Calu3 (cell line): ENCODE measurements at regions not wholly inside any gene's neighbourhood (a gene's known extent, or its start where the extent isn't known, plus 50 kb on each side); places are given as distances from the start of the nearest gene placed in this dataset.
"Not testable (repeated sequence)": the region's sequence is repeated elsewhere in the genome, so short reads cannot be mapped to it uniquely, and the experiment has no call there.

Experiments
- BruUV-seq: library from RNA; stranded (reverse); fragments of 400-500 nt; replicated peaks from 2 replicates; lab custom pipeline; 2021; lab: Mats Ljungman, UMichigan
- CTCF ChIA-PET: fragments of 300-600 bp; sonication (Branson Sonifier 250); formaldehyde crosslinking; loops from one replicate; lab custom pipeline; 2022; ENCODE audit warnings: antibody characterized with exemption; lab: Charles Lee
- DNase-seq: peaks from one replicate; pipeline ENCODE4 v3.0.0; 2022
- H3K27ac Mint-ChIP-seq: one replicate; pipeline ENCODE4 v1.8.0; 2022; ENCODE audit warnings: mixed read lengths; ENCODE audit not compliant: unreplicated experiment
- H3K27me3 Mint-ChIP-seq: one replicate; pipeline ENCODE4 v1.8.0; 2022; ENCODE audit warnings: mixed read lengths; ENCODE audit not compliant: unreplicated experiment
- H3K36me3 Mint-ChIP-seq: one replicate; pipeline ENCODE4 v1.8.0; 2022; ENCODE audit warnings: mild to moderate bottlenecking, moderate library complexity, mixed read lengths; ENCODE audit not compliant: insufficient read depth, unreplicated experiment
- H3K4me1 Mint-ChIP-seq: one replicate; pipeline ENCODE4 v1.8.0; 2022; ENCODE audit warnings: mild to moderate bottlenecking, low read depth, mixed read lengths; ENCODE audit not compliant: unreplicated experiment
- H3K4me3 Mint-ChIP-seq: one replicate; pipeline ENCODE4 v1.8.0; 2022; ENCODE audit warnings: mild to moderate bottlenecking, low read depth, moderate library complexity, mixed read lengths; ENCODE audit not compliant: unreplicated experiment
- H3K9me3 Mint-ChIP-seq: one replicate; pipeline ENCODE4 v1.8.0; 2022; ENCODE audit warnings: low read depth, mixed read lengths; ENCODE audit not compliant: unreplicated experiment
- intact Hi-C: fragments of 100-400 bp; cut with micrococcal nuclease; formaldehyde crosslinking; loops from one replicate; pipeline ENCODE4 v1.10.0; 2022; ENCODE audit not compliant: unreplicated experiment
- TF ChIP-seq, protein P1 (sequence below): fragments of 200-600 bp; IDR thresholded peaks from one replicate; pipeline ENCODE4 v1.8.0; 2022; ENCODE audit warnings: antibody characterized with exemption; ENCODE audit not compliant: unreplicated experiment

DNA sequence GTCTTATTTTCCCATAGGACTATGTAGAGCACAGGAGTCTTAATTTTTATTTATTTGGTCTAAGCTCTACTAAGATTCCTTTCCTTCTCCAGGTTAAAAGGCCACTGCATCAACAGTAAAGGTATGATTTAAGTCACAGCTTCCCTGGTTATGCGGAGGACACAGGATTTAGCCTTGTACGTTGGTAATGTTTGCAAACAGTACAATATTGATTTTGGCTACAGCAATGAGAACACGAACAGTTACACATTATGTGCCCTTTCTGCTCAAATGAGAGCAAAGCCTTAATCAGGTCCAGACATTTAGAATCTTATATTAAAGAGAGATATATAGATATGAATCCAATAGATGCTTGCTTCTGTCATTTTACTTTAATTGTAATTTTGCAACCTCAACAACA, 264.0 kb downstream of the NUF2 start:
- H3K4me3 Mint-ChIP-seq = no peak overlapping the region
- no TSS peak for BruUV-seq
- no peaks in the 10 kb centered on the region for H3K4me1 Mint-ChIP-seq
- H3K27me3 Mint-ChIP-seq = no peaks in the 10 kb centered on the region
- H3K36me3 Mint-ChIP-seq = no peaks in the 10 kb centered on the region
- no peak overlapping the region for H3K27ac Mint-ChIP-seq
- TF ChIP-seq, protein P1, sequence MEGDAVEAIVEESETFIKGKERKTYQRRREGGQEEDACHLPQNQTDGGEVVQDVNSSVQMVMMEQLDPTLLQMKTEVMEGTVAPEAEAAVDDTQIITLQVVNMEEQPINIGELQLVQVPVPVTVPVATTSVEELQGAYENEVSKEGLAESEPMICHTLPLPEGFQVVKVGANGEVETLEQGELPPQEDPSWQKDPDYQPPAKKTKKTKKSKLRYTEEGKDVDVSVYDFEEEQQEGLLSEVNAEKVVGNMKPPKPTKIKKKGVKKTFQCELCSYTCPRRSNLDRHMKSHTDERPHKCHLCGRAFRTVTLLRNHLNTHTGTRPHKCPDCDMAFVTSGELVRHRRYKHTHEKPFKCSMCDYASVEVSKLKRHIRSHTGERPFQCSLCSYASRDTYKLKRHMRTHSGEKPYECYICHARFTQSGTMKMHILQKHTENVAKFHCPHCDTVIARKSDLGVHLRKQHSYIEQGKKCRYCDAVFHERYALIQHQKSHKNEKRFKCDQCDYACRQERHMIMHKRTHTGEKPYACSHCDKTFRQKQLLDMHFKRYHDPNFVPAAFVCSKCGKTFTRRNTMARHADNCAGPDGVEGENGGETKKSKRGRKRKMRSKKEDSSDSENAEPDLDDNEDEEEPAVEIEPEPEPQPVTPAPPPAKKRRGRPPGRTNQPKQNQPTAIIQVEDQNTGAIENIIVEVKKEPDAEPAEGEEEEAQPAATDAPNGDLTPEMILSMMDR = no peak
- CTCF ChIA-PET = no interaction called here
- H3K9me3 Mint-ChIP-seq = peaks cover 10% of the 10 kb centered on the region
- DNase-seq = no peak
- intact Hi-C loops = no loop called here

DNA sequence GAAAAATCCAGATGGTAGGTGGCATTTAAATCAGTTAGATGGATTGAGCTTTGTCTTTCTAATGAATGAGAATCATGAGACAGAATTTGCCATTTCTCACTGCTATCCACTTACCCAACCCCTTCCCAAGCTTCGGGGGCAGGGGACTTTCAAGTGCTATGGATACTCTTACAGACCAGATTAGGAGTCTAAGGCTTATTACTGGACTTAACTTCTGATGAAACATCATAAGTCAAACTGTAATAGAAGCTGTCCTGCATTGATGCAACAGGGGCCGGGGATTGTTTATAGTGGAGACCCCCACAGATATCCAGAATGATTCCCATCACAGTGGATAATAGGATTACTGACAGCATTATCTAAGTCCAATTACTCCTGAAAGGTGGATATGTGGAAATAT, 267.0 kb downstream of the NUF2 start:
- no TSS peak for BruUV-seq
- Mint-ChIP-seq H3K27ac (no peak overlapping the region), H3K4me3 (no peak overlapping the region)

DNA sequence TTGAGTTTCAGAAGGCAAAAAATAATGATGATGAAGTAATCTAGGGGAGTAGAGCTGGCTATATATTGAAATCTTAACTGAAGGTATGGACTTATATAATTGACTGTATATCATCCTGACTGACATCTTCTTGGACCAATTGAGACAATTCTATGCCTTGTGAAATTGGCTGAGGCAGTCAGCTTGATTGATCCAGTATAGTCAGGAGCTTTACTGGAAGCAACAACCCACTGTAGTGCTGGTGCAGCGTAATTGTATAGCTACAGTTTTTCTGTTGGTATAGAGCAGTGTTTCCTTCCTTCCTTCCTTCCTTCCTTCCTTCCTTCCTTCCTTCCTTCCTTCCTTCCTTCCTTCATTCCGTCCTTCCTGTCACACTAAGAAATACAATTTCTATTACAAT, 268.0 kb downstream of the NUF2 start:
- BruUV-seq = no TSS peak
- DNase-seq = no peak
- CTCF ChIA-PET = interaction anchor here (0.5 kb wide), 1 partner anchor 1387 kb away, joined by 3 read pairs; no protein-coding TSS in a partner anchor
- Mint-ChIP-seq H3K27ac (no peak overlapping the region), H3K4me3 (no peak overlapping the region), H3K4me1 (no peaks in the 10 kb centered on the region), H3K36me3 (no peaks in the 10 kb centered on the region), H3K9me3 (peaks cover 8% of the 10 kb centered on the region), H3K27me3 (no peaks in the 10 kb centered on the region)
- intact Hi-C loops = no loop called here
- TF ChIP-seq, protein P1 = no peak

More for the DNA sequence above, 267.0 kb downstream of the NUF2 start:
- peaks cover 14% of the 10 kb centered on the region for H3K9me3 Mint-ChIP-seq
- no peaks in the 10 kb centered on the region for H3K36me3 Mint-ChIP-seq
- CTCF ChIA-PET = no interaction called here
- DNase-seq = no peak
- TF ChIP-seq, protein P1 = no peak
- no peaks in the 10 kb centered on the region for H3K4me1 Mint-ChIP-seq
- no peaks in the 10 kb centered on the region for H3K27me3 Mint-ChIP-seq
- intact Hi-C loops = no loop called here

DNA sequence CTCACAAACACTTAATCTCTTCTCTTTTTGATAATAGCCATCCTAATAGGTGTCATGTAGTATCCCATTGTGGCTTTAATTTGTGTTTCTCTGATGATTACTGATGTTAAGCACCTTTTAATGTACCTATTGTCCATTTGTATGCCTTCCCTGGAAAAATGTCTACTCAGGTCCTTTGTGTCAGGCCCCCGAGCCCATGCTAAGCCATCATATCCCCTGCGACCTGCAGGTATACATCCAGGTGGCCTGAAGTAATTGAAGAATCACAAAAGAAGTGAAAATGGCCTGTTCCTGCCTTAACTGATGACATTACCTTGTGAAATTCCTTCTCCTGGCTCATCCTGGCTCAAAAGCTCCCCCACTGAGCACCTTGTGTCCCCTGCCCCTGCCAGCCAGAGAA, 269.4 kb downstream of the NUF2 start:
- H3K9me3 Mint-ChIP-seq, H3K4me1 Mint-ChIP-seq, BruUV-seq, H3K36me3 Mint-ChIP-seq, H3K4me3 Mint-ChIP-seq, intact Hi-C loops, DNase-seq, CTCF ChIA-PET, H3K27me3 Mint-ChIP-seq, H3K27ac Mint-ChIP-seq: not testable (repeated sequence)

DNA sequence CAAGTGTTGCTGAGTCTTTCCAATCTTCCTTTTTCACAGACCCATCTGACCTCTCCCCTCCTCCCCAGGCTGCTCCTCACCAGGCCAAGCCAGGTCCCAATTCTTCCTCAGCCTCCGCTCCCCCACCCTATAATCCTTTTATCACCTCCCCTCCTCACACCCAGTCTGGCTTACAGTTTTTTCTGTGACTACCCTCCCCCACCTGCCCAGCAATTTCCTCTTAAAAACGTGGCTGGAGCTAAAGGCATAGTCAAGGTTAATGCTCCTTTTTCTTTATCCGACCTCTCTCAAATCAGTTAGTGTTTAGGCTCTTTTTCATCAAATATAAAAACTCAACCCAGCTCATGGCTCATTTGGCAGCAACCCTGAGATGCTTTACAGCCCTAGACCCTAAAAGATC, 270.9 kb downstream of the NUF2 start:
- H3K27me3 Mint-ChIP-seq, BruUV-seq, H3K4me1 Mint-ChIP-seq, H3K36me3 Mint-ChIP-seq, intact Hi-C loops, H3K4me3 Mint-ChIP-seq, CTCF ChIA-PET, DNase-seq, H3K27ac Mint-ChIP-seq, H3K9me3 Mint-ChIP-seq: not testable (repeated sequence)

DNA sequence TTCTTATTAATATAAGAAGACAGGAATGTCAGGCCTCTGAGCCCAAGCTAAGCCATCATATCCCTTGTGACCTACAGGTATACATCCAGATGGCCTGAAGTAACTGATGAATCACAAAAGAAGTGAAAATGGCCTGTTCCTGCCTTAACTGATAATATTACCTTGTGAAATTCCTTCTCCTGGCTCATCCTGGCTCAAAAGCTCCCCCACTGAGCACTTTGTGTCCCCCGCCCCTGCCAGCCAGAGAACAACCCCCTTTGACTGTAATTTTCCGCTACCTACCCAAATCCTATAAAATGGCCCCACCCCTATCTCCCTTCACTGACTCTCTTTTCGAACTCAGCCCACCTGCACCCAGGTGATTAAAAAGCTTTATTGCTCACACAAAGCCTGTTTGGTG, 274.4 kb downstream of the NUF2 start:
- H3K36me3 Mint-ChIP-seq, H3K4me1 Mint-ChIP-seq, intact Hi-C loops, BruUV-seq, CTCF ChIA-PET, H3K27me3 Mint-ChIP-seq, DNase-seq, H3K27ac Mint-ChIP-seq, H3K4me3 Mint-ChIP-seq: not testable (repeated sequence)
- H3K9me3 Mint-ChIP-seq = peaks cover 15% of the 10 kb centered on the region
